ENCODE measurements at regions not wholly inside any gene's neighbourhood (a gene's known extent, or its start where the extent isn't known, plus 50 kb on each side); places are given as distances from the start of the nearest gene placed in this dataset.

DNA sequence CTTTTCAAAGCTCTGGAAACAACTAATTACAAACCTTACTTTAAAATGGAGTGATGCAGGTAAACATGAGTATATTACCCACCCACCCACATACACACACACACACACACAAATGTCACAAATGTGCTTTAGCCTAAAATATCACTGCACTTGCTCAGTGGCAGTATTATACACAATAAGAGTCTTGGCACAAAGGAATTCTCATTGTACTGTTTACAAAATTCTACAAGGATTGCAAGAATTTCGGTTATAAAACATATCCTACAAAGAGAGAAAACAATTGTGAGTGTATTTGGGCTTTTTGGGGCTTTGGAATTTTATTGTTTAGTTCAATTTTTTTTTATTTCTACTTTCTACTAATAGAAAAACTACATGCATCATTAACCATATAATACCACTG, 113.2 kb upstream of the BEND6 start:
- no peaks in the 10 kb centered on the region for H3K9me2 ChIP-seq (ENCODE audit: insufficient read depth)
- no peak for DNase-seq (ENCODE audit: low read depth, low spot score)
- H3K27me3 ChIP-seq (ENCODE audit: insufficient read depth, low read length), result no peaks in the 10 kb centered on the region
- RAD21 ChIA-PET (ENCODE audit: low non-redundant PET in 1 of 2, low total read pairs in 2 of 2, uncharacterized antibody in 2 of 2, unreplicated experiment in 2 of 2), result no interaction called here
- H3K4me2 ChIP-seq (ENCODE audit: low read length), result peak overlapping the region; percentile 92
- no peak overlapping the region for H2AFZ ChIP-seq (ENCODE audit: low read depth, low read length, poor library complexity, severe bottlenecking)
- H3K79me2 ChIP-seq (ENCODE audit: insufficient read depth, low read length), result peaks cover 69% of the 10 kb centered on the region
- POLR2A ChIA-PET, result no interaction called here
- no peaks in the 10 kb centered on the region for H3K9me3 ChIP-seq (ENCODE audit: control insufficient read depth in 1 of 2, insufficient read depth in 1 of 2, low read depth in 1 of 2, low read length in 2 of 2)
- H4K20me1 ChIP-seq (ENCODE audit: insufficient read depth), result no peaks in the 10 kb centered on the region; the same call in 1 of the 2 replicates
- no TSS peak for BruUV-seq (replicated peaks)
- intact Hi-C loops (cut with micrococcal nuclease), result loop anchor here (5.0 to 10.0 kb wide), 3 partner anchors 84 to 297 kb away; no protein-coding TSS in a partner anchor
- no peaks in the 10 kb centered on the region for H3K36me3 ChIP-seq (ENCODE audit: control insufficient read depth in 1 of 2, insufficient read depth in 2 of 2, low read length in 2 of 2)
- ATAC-seq, result no peak
- peaks cover 38 to 53% of the 10 kb centered on the region in 2 experiments for H3K4me1 ChIP-seq (ENCODE audit: control insufficient read depth in 1 of 2, insufficient read depth in 2 of 2, low read length in 2 of 2)
- H3K27ac ChIP-seq (ENCODE audit: low read depth, low read length), result peak overlapping the region; percentile 97; the same call in 1 of the 2 replicates
- CTCF ChIA-PET, result no interaction called here
- H3K4me3 ChIP-seq (replicated peaks in 1 of 2; ENCODE audit: low read depth in 1 of 2, low read length in 2 of 2), result peak overlapping the region; percentile 87 to 91; a peak in 3 of 4 replicates
- TF ChIP-seq ZFX (IDR thresholded peaks at IDR 0.05) (no peak), FOSL1 (IDR thresholded peaks at IDR 0.05; ENCODE audit: low read depth) (no peak), ZNF274 (IDR thresholded peaks at IDR 0.05; ENCODE audit: low read depth, low read length) (no peak), JUND (IDR thresholded peaks at IDR 0.05) (no peak), ELF1 (IDR thresholded peaks at IDR 0.05; ENCODE audit: borderline replicate concordance, low read depth) (no peak), SIN3A (IDR thresholded peaks at IDR 0.05; ENCODE audit: low read depth) (0 out of 2 replicates have a peak, but pooled peaks have one; percentile 2)
- TF ChIP-seq, protein P1, sequence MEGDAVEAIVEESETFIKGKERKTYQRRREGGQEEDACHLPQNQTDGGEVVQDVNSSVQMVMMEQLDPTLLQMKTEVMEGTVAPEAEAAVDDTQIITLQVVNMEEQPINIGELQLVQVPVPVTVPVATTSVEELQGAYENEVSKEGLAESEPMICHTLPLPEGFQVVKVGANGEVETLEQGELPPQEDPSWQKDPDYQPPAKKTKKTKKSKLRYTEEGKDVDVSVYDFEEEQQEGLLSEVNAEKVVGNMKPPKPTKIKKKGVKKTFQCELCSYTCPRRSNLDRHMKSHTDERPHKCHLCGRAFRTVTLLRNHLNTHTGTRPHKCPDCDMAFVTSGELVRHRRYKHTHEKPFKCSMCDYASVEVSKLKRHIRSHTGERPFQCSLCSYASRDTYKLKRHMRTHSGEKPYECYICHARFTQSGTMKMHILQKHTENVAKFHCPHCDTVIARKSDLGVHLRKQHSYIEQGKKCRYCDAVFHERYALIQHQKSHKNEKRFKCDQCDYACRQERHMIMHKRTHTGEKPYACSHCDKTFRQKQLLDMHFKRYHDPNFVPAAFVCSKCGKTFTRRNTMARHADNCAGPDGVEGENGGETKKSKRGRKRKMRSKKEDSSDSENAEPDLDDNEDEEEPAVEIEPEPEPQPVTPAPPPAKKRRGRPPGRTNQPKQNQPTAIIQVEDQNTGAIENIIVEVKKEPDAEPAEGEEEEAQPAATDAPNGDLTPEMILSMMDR (IDR thresholded peaks at IDR 0.05 in 2 of 3, conservative IDR thresholded peaks at IDR 0.05 in 1 of 3; ENCODE audit: borderline replicate concordance in 1 of 3, insufficient read depth in 1 of 3, low read depth in 2 of 3, low read length in 2 of 3), result no peak
- H3K9ac ChIP-seq (ENCODE audit: low read length), result peak overlapping the region; percentile 82

DNA sequence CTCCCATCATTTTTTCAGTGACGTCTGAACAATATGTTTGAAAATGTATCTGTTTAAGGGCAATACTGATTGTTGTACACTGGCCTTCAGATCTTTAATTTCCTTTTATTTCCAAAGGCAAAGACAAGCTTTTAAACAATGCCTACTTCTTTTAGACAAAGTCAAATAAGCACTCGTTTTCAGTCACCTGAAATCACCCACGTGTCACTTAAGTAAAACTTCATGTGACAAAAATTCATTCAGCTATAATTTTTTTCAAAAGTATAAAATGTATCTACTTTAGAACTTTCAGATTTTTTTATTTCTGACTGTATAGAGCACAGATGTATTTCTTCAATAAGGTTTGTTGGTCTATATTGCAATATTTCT, 113.5 kb upstream of the BEND6 start:
- CTCF ChIA-PET, result no interaction called here
- Histone ChIP-seq H3K9ac (ENCODE audit: low read length) (peak overlapping the region; percentile 82; the same call in 1 of the 2 replicates), H3K27ac (ENCODE audit: low read depth, low read length) (peak overlapping the region; percentile 97; the same call in 1 of the 2 replicates), H3K4me1 (ENCODE audit: control insufficient read depth in 1 of 2, insufficient read depth in 2 of 2, low read length in 2 of 2) (peaks cover 38 to 52% of the 10 kb centered on the region in 2 experiments), H2AFZ (ENCODE audit: low read depth, low read length, poor library complexity, severe bottlenecking) (no peak overlapping the region), H4K20me1 (ENCODE audit: insufficient read depth) (no peaks in the 10 kb centered on the region; the same call in 1 of the 2 replicates), H3K9me3 (ENCODE audit: control insufficient read depth in 1 of 2, insufficient read depth in 1 of 2, low read depth in 1 of 2, low read length in 2 of 2) (no peaks in the 10 kb centered on the region), H3K4me3 (replicated peaks in 1 of 2; ENCODE audit: low read depth in 1 of 2, low read length in 2 of 2) (peak overlapping the region in 1 of 2 experiments; percentile 91; a peak in 1 of 4 replicates), H3K4me2 (ENCODE audit: low read length) (peak overlapping the region; percentile 92), H3K79me2 (ENCODE audit: insufficient read depth, low read length) (peaks cover 70% of the 10 kb centered on the region), H3K36me3 (ENCODE audit: control insufficient read depth in 1 of 2, insufficient read depth in 2 of 2, low read length in 2 of 2) (no peaks in the 10 kb centered on the region), H3K27me3 (ENCODE audit: insufficient read depth, low read length) (no peaks in the 10 kb centered on the region), H3K9me2 (ENCODE audit: insufficient read depth) (no peaks in the 10 kb centered on the region)
- TF ChIP-seq SP1 (IDR thresholded peaks at IDR 0.05; ENCODE audit: low read depth) (0 out of 2 replicates have a peak, but pooled peaks have one; percentile 4), ZNF274 (IDR thresholded peaks at IDR 0.05; ENCODE audit: low read depth, low read length) (no peak), EZH2phosphoT487 (IDR thresholded peaks at IDR 0.05; ENCODE audit: borderline replicate concordance) (no peak), FOSL1 (IDR thresholded peaks at IDR 0.05; ENCODE audit: low read depth) (no peak), SIN3A (IDR thresholded peaks at IDR 0.05; ENCODE audit: low read depth) (0 out of 2 replicates have a peak, but pooled peaks have one; percentile 14), CEBPB (IDR thresholded peaks at IDR 0.05; ENCODE audit: low read depth) (no peak)
- TF ChIP-seq, protein P2, sequence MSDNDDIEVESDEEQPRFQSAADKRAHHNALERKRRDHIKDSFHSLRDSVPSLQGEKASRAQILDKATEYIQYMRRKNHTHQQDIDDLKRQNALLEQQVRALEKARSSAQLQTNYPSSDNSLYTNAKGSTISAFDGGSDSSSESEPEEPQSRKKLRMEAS (IDR thresholded peaks at IDR 0.05), result no peak
- TF ChIP-seq, protein P3, sequence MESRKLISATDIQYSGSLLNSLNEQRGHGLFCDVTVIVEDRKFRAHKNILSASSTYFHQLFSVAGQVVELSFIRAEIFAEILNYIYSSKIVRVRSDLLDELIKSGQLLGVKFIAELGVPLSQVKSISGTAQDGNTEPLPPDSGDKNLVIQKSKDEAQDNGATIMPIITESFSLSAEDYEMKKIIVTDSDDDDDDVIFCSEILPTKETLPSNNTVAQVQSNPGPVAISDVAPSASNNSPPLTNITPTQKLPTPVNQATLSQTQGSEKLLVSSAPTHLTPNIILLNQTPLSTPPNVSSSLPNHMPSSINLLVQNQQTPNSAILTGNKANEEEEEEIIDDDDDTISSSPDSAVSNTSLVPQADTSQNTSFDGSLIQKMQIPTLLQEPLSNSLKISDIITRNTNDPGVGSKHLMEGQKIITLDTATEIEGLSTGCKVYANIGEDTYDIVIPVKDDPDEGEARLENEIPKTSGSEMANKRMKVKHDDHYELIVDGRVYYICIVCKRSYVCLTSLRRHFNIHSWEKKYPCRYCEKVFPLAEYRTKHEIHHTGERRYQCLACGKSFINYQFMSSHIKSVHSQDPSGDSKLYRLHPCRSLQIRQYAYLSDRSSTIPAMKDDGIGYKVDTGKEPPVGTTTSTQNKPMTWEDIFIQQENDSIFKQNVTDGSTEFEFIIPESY (IDR thresholded peaks at IDR 0.05; ENCODE audit: extremely low read depth, insufficient replicate concordance, low read length), result no peak
- DNase-seq (ENCODE audit: low read depth, low spot score) (no peak), ATAC-seq (no peak)
- intact Hi-C loops (cut with micrococcal nuclease), result loop anchor here (5.0 to 10.0 kb wide), 3 partner anchors 84 to 297 kb away; no protein-coding TSS in a partner anchor
- POLR2A ChIA-PET, result no interaction called here
- BruUV-seq (replicated peaks), result no TSS peak
- RAD21 ChIA-PET (ENCODE audit: low non-redundant PET in 1 of 2, low total read pairs in 2 of 2, uncharacterized antibody in 2 of 2, unreplicated experiment in 2 of 2), result no interaction called here
